ENCODE measurements at regions not wholly inside any gene's neighbourhood (a gene's known extent, or its start where the extent isn't known, plus 50 kb on each side); places are given as distances from the start of the nearest gene placed in this dataset.
A peak's percentile ranks its signal among the peaks of the same experiment; 100 is the strongest.
"Not testable (repeated sequence)": the region's sequence is repeated elsewhere in the genome, so short reads cannot be mapped to it uniquely, and the experiment has no call there.

DNA sequence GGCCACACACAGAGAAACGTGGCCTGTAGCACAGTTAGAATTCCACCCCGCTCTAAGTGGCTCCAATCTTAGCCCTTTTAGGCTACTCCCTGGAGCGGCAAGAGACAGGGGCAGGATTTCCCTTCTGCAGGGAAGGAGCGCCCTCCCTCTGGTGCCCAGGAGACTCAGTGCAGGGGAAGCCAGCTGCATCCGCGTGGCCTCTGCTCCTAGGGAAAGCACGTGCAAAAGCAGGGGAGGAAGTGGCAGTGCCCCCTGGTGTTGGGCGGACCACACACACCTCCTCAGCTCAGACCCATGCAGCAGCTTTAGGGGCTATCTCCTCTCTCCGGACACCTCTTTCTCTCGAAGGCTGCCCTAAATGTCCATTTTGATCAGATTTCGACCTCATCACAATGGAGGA lies 50.0 kb downstream of the SPRING1 start:
- peak; percentile 20 for DNase-seq

DNA sequence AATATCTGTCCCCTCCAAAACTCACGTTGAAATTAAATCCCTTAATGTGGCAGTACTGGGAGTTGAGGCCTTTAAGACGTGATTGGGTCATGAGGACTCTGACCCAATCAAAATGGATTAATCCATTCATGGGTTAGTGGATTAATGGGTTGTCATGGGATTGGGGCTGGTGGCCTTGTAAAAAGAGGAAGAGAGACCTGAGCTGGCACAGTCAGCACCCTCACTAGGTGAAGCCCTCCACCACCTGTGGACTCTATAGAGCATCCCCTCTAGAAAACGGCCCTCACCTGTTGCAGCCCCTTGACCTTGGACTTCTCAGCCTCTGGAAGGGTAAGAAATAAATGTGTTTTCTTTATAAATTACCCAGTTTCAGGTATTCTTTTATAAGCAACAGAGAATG lies 53.0 kb downstream of the SPRING1 start:
- DNase-seq = no peak

DNA sequence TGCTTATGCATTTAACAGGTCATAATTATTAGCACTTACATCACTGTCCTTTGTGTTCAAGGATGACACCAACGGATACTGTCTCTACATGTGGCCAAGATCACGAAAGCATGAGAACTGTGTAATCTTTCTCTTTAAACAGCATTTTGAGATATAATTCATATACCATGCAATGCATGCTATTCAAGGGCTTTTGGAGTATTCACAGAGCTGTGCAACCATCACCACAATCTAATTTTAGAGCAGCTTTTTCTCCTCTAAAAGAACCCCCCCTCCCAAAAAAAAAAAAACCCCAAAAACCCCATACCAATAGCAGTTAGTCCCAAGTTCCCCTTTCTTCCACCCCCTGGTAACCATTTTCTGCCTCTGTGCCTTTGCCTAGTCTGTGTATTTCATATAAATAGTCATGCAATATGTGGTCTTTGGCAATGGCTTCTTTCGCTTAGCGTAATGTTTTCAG lies 60.6 kb downstream of the SPRING1 start:
- DNase-seq = no peak

DNA sequence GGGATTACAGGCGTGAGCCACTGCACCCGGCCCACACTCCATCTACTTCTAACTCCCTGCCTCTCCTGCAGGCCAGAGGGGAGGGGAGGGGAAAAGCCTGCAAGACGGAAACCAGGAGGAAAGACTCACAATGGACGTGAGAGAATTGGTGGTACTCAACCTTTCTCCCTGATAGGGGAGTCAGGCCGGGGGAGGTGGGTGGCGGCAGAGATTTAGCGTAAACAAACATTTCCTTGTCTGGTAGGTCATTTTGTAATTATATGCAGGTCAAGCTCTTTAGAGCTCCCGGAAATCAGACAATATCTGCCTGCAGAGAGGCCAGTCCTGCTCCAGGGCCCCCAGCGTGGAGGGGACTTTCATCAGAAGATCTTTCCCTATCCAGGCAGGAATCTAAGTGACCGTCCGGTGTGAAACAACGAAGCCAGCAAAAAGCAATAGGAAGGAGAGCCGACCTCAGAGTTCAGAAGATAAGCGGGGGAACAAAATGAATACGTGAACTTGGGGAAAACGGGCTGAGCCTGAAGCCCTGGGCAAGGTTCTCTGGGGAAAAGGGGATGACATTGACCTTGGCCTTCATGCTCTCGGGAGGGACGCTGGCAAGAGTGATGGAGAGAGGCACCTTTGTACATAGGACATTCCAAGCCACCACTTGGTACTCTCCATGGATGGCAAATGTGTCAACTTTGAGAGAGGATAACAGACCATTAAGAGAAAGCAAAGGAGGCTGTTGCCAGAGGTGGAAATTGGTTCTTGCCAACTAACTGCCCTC lies 62.3 kb downstream of the SPRING1 start:
- no peak for DNase-seq

DNA sequence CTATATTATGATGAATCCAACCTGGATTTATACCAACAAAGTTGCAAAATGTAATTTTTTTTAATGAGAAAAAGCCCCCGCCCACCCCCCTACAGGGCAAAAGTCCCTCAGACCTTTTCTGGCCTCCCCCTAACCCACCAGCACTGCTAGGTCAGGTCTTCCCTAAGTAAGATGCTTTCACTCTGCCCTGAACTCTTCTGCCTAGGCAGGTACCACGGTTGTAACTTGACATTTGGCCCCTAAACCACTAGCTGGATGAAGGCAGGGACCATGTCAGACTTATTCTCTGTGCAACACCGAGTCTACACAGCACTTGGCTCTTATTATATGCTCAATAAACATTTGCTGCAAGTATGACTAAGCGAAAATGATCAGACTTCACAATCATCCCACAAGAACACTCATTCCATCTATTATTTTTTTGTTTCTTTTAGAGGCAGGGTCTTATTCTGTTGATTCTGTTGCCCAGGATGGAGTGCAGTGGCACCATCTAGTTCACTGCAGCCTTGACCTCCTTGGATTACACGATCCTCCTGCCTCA lies 63.2 kb downstream of the SPRING1 start:
- DNase-seq = no peak

DNA sequence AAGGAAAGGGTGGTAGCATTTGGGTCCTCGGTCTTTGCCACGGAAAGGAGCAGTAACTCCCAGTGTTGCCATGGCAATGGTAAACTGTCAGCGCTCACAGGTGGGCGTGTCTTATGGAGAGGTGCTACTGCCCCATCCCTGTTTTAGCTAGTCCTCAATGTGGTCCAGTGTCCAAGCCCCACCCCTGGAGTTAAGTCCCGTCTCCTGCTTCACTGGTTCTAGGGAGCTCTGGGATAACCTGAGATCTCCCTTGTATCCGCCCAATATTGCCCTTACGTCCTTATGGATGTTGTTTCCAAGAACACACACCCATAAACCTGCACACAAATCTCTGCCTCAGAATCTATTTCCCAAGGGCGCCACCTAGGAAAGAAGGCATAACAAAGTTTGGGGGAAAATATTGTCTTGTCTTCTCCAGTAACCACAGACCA lies 64.2 kb downstream of the SPRING1 start:
- DNase-seq = peak; percentile 12

DNA sequence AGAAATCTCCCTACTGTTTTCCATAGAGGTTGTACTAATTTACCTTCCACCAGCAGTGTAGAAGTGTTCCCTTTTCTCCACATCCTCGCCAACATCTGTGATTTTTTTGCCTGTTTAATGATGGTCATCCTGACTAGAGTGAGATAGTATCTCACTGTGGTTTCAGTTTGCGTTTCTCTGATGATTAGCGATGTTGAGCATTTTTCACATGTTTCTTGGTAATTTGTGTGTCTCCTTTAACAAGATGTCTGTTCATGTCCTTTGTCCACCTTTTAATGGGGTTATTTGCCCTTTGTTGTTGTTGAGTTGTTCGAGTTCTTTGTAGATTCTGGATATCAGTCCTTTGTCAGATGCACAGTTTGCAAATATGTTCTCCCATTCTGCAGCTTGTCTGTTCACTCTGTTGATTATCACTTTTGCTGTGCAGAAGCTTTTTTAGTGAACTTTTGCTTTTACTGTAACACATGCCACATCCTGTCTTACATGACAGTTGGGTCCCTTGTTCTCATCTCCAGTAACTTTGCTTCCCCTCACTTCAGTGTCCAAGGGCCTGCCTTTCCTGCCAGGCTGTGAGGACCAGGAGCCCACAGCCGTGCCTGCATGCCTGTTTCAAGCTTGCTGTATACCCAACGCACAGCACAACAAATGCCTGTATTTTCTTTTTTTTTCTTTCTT lies 64.9 kb downstream of the SPRING1 start:
- no peak for DNase-seq

DNA sequence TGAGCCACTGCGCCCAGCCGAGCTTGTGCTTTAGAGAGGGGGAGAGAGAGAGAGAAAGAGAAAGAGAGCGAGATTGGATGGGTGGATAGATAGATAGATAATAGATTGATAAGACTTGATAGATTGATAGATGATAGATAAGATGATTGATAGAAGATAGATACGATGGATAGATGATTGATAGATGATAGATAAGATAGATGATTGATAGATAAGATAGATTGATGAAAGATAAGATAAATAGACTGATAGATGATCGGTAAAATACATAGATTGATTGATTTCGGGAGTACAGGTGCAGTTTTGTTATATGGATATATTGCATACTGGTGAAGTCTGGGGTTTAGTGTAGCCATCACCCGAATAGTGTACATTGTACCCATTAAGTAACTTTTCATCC lies 65.9 kb downstream of the SPRING1 start:
- no peak for DNase-seq

DNA sequence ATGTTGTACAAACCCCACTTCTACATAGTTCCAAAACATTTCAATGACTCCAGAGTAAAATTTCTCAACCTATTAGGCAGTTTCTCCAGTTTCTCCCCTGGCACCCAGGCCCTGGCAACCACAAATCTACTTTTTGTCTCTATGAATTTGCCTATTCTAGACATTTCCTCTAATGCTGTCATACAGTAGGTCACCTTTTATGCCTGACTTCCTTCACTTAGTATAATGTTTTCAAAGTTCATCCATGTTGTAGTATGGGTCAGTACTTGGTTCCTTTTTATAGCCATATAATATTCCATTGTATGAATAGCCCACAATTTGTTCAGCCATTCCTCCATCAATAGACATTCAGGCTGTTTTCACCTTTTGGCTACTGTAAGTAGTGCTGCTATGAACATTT lies 67.0 kb downstream of the SPRING1 start:
- DNase-seq = no peak

DNA sequence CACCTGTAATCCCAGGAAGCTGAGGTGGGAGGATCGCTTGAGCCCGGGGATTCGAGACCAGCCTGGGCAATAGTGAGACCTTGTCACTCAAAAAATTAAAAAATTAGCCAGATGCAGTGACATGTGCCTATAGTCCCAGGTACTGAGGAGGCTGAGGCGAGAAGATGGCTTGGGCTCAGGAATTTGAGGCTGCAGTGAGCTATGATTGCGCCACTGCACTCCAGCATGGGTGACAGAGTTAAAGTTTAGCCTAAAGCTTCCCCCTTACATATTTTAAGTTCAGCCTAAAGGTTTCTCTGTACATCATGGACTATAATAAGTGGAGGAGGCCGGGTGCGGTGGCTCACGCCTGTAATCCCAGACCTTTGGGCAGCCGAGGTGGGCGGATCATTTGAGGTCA lies 70.1 kb downstream of the SPRING1 start:
- DNase-seq = no peak

DNA sequence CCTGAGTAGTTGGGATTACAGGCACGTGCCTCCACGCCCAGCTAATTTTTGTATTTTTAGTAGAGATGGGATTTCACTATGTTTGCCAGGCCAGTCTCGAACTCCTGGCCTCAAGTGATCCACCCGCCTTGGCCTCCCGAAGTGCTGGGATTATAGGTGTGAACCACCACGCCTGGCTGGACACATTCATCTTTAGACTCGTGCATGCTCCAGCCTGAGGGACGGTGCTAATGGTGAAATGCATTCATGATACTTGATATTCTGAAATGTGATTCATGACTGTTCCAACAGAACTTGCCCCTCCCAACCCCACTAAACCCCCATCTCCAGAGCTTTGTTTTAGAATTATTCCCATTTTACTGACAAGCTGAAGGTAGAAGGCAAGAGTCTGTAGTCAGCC lies 71.0 kb downstream of the SPRING1 start:
- not testable (repeated sequence) for DNase-seq

DNA sequence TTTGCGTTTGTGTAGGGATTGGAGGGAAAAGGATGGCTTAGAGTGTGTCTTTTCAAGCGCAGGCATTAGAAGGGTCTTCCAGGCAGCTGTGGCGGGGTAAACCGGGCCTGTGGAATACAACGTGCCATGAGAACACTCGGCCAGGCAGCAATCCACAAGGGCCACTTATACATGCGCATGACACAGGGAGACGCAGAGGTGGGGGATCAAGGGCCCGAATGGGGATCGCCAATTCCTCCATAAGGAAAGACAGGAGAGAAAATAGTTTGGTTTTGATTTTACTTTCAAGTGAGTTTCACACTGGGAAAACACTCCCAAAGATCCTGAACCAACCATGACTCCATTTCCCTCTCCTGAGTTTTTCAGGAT lies 71.6 kb downstream of the SPRING1 start:
- DNase-seq = no peak

DNA sequence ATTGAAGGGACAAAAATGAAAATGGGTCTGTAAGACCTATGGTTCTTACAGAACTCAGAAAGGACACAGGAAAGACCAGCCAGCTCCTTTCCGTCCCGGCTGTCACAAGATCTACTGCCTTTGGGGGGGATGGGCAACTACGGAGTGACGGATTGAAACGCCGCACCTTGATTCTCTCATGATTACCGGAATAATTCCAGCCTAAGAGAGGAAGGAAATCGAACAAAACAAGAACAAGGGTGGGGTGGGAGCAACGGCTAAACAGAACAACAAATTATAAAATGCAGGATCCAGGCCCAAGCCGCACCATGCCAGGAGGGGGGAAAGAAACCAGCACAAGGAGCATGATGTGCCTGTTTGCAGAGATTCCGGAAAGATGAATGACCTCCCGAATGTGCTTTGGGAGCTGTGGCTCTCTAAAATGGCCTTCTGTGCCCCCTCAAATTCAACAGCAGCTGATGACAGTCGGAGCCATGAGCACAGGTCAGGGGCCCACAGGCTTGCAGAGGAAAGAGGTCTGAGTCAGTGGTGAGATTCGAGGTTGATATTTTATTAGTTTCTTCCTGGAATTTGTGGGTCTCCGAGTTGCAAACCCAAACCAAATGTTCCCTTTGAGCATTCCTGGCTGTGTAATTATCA lies 72.1 kb downstream of the SPRING1 start:
- no peak for DNase-seq

DNA sequence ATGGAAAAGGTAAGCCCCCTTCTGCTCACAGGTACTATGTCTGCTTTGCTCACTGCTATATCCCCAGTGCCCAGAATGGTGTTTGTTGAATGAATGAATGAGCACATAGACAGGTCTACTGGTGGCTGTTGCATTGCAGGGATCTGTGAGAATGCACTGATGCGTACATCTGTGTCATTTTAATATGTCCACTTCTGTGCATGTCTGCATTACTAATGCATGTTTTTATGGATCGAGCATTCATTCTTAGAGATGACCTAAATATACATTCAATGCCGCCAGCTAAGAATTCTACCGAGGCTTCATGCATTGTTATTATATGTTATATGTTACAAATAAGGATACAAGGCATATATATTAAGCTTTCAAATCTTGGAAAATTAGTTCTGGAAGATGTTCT lies 73.8 kb downstream of the SPRING1 start:
- no peak for DNase-seq

DNA sequence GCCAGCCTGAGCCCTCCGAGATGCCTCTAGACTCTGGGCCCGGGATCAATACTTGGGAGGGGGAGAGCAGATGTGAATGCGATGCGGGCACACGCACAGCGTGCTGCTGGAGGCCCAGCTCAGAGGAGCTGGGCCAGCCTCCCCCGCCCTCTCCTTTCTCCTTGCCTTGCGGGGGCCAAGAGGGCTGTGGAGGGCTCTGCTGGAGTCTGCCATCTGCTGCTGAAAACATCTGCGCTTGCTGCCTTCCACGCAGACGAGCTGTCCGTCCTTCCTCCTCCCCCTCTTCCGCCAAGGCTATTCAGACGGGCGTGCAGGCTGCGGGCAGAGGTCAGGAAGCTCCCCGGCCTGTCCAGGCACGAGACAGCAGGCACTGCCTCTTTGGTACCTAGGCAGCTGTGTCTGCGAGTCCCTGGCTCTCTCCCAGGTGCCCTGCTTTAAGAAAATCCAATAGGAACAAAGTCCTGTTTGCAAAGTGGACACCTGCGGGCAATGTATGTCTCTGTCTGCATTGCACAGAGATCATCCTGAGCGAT lies 75.2 kb downstream of the SPRING1 start:
- DNase-seq = peak; percentile 31

DNA sequence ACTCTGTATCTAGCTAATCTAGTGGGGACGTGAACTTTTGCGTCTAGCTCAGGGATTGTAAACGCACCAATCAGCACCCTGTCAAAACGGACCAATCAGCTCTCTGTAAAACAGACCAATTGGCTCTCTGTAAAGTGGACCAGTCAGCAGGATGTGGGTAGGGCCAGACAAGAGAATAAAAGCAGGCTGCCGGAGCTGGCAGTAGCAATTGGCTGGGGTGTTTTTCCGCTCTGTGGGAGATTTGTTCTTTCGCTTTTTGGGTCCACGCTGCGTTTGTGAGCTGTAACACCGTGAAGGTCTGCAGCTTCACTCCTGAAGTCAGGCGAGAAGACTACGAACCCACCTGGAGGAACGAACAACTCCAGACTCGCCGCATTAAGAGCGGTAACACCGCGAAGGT lies 76.5 kb downstream of the SPRING1 start:
- no peak for DNase-seq

DNA sequence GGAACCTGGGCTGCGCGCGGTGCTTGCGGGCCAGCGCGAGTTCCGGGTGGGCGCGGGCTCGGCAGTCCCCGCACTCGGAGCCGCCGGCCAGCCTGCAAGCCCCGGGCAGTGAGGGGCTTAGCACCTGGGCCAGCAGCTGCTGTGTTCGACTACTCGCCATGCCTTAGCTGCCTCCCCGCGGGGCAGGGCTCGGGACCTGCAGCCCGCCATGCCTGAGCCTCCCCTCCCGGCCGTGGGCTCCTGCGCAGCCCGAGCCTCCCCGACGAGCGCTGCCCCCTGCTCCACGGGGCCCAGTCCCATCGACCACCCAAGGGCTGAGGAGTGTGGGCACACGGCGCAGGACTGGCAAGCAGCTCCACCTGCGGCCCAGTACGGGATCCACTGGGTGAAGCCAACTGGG lies 77.1 kb downstream of the SPRING1 start:
- not testable (repeated sequence) for DNase-seq

DNA sequence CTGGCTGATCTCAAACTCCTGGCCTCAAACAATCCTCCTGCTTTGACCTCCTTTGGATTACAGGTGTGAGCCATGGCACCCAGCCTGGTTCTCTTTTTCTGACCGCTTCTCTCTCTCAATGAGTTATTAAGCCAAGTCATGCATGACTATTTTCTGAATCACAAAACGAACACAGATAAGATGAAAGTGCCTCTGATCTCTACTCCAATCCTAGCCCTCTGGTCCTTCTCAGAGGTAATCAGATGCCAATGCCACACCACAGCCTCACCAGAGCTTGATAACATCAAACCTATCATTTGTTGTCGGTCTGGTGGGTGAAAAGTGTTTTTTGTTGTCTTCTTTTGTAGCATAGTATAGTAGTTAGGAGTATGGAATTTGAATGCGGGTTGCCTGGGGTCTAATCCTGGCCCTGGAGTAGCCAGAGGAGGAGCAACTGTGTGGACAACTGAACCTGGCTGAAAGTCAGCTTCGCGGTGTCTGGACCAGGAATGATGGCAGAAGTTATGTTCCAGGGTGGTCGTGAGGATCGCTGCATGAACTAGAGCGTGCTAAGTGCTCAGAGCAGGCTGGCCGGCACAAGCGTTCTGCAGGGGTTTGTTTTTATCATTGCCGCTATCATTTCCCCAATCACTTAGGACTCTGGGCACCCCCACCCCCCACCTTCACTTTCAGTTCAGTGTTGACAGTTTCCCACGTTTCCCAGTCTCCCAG lies 77.9 kb downstream of the SPRING1 start:
- DNase-seq = peak; percentile 33

DNA sequence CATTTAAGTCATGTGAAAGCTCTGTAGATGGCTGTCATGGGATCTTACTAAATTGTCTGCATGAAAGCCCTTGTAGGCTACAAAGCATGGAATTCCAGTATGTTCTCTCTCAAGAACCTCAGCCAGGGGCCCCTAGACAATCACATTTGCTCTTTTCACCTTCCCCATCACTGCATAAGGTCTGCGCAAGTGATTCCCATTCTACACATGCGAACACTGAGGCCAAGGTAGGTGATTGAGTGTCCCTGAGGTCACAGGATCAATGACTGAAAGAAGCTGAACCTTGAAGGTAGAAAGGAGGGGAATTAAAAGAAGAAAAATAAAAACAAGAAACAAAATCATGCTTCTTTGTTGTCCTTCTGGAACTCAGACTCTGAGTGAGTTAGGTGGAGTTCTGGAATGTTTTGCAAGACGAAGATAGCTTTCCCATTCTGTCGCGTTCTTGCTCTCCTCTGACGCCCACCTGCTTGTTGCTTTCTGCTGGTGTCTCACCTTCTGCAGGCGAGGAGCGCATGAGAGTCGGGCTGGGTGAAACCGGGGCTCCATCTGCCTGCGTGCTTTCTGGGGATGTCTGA lies 79.9 kb downstream of the SPRING1 start:
- DNase-seq = no peak

DNA sequence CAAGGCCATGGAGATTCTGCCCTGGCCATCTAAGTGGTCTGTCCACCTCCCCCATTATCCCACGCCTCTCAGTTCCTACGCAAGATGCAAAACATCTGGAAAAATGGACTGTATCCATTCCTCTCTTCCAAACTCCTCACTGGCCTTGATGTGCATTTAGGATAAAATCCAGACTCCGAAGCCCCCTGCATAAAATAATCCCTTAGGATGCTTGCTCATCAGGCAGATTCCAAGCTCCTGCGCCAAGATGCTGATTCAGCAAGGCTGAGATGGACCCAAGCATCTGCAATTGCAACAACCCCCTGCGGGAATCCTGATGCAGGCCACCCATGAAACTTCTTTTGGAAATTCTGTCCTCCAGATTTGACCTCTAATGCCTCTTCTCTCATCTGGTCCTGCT lies 81.6 kb downstream of the SPRING1 start:
- no peak for DNase-seq

DNA sequence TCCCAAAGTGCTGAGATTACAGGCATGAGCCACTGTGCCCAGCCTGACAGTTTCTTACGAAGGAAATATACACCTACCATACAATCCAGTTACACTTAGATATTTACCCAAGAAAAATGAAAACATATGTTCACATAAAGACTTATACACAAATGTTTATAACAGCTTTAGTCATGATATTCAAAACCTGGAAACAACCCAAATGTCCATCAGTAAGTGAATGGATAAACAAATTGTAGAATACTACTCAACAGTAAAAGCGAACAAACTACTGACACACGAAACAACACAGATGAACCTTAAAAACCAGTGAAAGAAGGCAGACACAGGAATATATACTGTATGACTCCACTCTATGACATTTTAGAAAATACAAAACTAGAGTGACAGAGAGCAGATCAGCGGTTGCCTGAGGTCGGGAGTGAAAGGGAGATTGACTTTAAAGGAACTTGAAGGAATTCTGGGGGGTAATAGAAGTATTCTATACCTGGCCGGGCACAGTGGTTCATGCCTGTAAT lies 83.6 kb downstream of the SPRING1 start:
- DNase-seq = no peak

DNA sequence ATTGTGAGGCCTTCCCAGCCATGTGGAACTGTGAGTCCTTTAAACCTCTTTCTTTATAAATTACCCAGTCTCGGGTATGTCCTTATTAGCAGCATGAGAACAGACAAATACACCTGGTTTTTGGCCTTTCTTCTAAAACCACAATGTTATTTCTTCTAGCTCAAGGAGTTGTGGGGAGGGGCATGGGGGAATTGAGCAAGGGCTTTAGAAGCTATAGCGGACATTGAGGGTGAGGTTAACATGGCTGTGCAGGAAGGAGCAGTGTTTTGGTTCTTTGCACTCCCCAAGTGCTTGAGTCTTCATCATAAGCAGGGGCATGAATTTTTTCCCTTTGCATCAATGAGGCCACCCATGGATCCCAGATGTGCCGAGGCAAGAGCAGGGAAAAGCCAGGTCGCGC lies 86.8 kb downstream of the SPRING1 start:
- no peak for DNase-seq
